H9 (cell line): ENCODE measurements at regions not wholly inside any gene's neighbourhood (a gene's known extent, or its start where the extent isn't known, plus 50 kb on each side); places are given as distances from the start of the nearest gene placed in this dataset.

ENCODE experiments used
- DNase-seq: peaks from one replicate; pipeline ENCODE4 v3.0.0-alpha.2; 2017
- H2AFZ ChIP-seq: one replicate; pipeline ENCODE4 v1.6.1; 2013; ENCODE audit warnings: mild to moderate bottlenecking, low read length, control low read depth, moderate library complexity
- H2AK5ac ChIP-seq: 2 replicates; pipeline ENCODE4 v1.6.1; 2013; ENCODE audit warnings: low read length, control low read depth, mixed read lengths; ENCODE audit not compliant: insufficient read length
- H2BK120ac ChIP-seq: one replicate; pipeline ENCODE4 v1.6.1; 2013; ENCODE audit warnings: low read depth, mild to moderate bottlenecking, low read length, control low read depth, inconsistent platforms; ENCODE audit not compliant: poor library complexity, severe bottlenecking
- H2BK12ac ChIP-seq: 2 replicates; pipeline ENCODE4 v1.6.1; 2013; ENCODE audit warnings: low read length, control low read depth, mixed read lengths, low read depth; ENCODE audit not compliant: insufficient read length
- H2BK15ac ChIP-seq: 2 replicates; pipeline ENCODE4 v1.6.1; 2013; ENCODE audit warnings: low read depth, low read length, control low read depth
- H2BK20ac ChIP-seq: one replicate; pipeline ENCODE4 v1.6.1; 2013; ENCODE audit warnings: low read depth, mild to moderate bottlenecking, low read length, control low read depth, inconsistent platforms; ENCODE audit not compliant: poor library complexity, severe bottlenecking
- H2BK5ac ChIP-seq: 2 replicates; pipeline ENCODE4 v1.6.1; 2013; ENCODE audit warnings: low read length, control low read depth, mixed read lengths; ENCODE audit not compliant: insufficient read length
- H3K14ac ChIP-seq: 2 replicates; pipeline ENCODE4 v1.6.1; 2013; ENCODE audit warnings: low read length, control low read depth; ENCODE audit not compliant: insufficient read depth
- H3K18ac ChIP-seq: 2 replicates; pipeline ENCODE4 v1.6.1; 2013; ENCODE audit warnings: low read depth, mild to moderate bottlenecking, mixed read lengths, low read length, control low read depth; ENCODE audit not compliant: insufficient read length
- H3K23ac ChIP-seq: 2 replicates; pipeline ENCODE4 v1.6.1; 2013; ENCODE audit warnings: low read length, control low read depth, mixed read lengths, low read depth; ENCODE audit not compliant: insufficient read length
- H3K23me2 ChIP-seq: 2 replicates; pipeline ENCODE4 v1.6.1; 2013; ENCODE audit warnings: low read depth, mild to moderate bottlenecking, mixed read lengths, low read length, control low read depth; ENCODE audit not compliant: insufficient read length, poor library complexity, severe bottlenecking
- H3K27ac ChIP-seq: 2 replicates; pipeline ENCODE4 v1.5.1; 2013; ENCODE audit warnings: low read length, control low read depth, mixed read lengths, low read depth; ENCODE audit not compliant: insufficient read length
- H3K27me3 ChIP-seq: 2 replicates; pipeline ENCODE4 v1.6.1; 2013; ENCODE audit warnings: low read length, control low read depth, inconsistent platforms; ENCODE audit not compliant: insufficient read depth
- H3K4ac ChIP-seq: 2 replicates; pipeline ENCODE4 v1.6.1; 2013; ENCODE audit warnings: low read depth, mild to moderate bottlenecking, control low read depth, inconsistent platforms, low read length, moderate library complexity
- H3K4me1 ChIP-seq: 2 replicates; pipeline ENCODE4 v1.6.1; 2013; ENCODE audit warnings: low read length, control low read depth, inconsistent platforms; ENCODE audit not compliant: insufficient read depth
- H3K4me2 ChIP-seq: 2 replicates; pipeline ENCODE4 v1.6.1; 2013; ENCODE audit warnings: low read length, control low read depth, mixed read lengths; ENCODE audit not compliant: insufficient read length, insufficient read depth
- H3K56ac ChIP-seq: 2 replicates; pipeline ENCODE4 v1.6.1; 2013; ENCODE audit warnings: low read depth, mild to moderate bottlenecking, mixed read lengths, low read length, control low read depth; ENCODE audit not compliant: insufficient read length
- H3K79me1 ChIP-seq: 2 replicates; pipeline ENCODE4 v1.6.1; 2013; ENCODE audit warnings: low read depth, mild to moderate bottlenecking, moderate library complexity, low read length, control low read depth, inconsistent platforms; ENCODE audit not compliant: insufficient read depth, poor library complexity, severe bottlenecking
- H3K79me2 ChIP-seq: 2 replicates; pipeline ENCODE4 v1.6.1; 2013; ENCODE audit warnings: low read length, control low read depth, inconsistent platforms; ENCODE audit not compliant: insufficient read depth
- H3K9ac ChIP-seq: 2 replicates; pipeline ENCODE4 v1.6.1; 2013; ENCODE audit warnings: low read length, control low read depth, mixed read lengths; ENCODE audit not compliant: insufficient read length; ENCODE audit errors: extremely low read depth
- H3K9me3 ChIP-seq: one replicate; pipeline ENCODE4 v1.6.1; 2013; ENCODE audit warnings: low read depth, low read length, inconsistent platforms; ENCODE audit not compliant: control insufficient read depth
- H3T11ph ChIP-seq: one replicate; pipeline ENCODE4 v1.6.1; 2013; ENCODE audit warnings: mild to moderate bottlenecking, low read length, control low read depth, inconsistent platforms
- H4K20me1 ChIP-seq: one replicate; pipeline ENCODE4 v1.6.1; 2013; ENCODE audit not compliant: control insufficient read depth, insufficient read length, insufficient read depth
- H4K5ac ChIP-seq: 2 replicates; pipeline ENCODE4 v1.6.1; 2013; ENCODE audit warnings: low read depth, mild to moderate bottlenecking, mixed read lengths, low read length, control low read depth; ENCODE audit not compliant: insufficient read length
- H4K8ac ChIP-seq: replicated peaks from 2 replicates; pipeline ENCODE4 v1.6.1; 2013; ENCODE audit warnings: low read length, control low read depth, mixed read lengths, low read depth; ENCODE audit not compliant: insufficient read length
- H4K91ac ChIP-seq: 2 replicates; pipeline ENCODE4 v1.6.1; 2013; ENCODE audit warnings: low read depth, mild to moderate bottlenecking, moderate library complexity, mixed read lengths, low read length, control low read depth; ENCODE audit not compliant: insufficient read length
- H3K27ac Mint-ChIP-seq, 3 experiments: 2 replicates in 2 of 3; 3 replicates in 1 of 3; pipeline ENCODE4 v1.8.0; 2020 to 2021; ENCODE audit warnings: mixed read lengths in 3 of 3, mild to moderate bottlenecking in 1 of 3, moderate library complexity in 1 of 3
- H3K27me3 Mint-ChIP-seq: 2 replicates; pipeline ENCODE4 v1.8.0; 2021; ENCODE audit warnings: low read depth, mild to moderate bottlenecking, moderate library complexity, mixed read lengths
- H3K36me3 Mint-ChIP-seq, 3 experiments: 2 replicates in 2 of 3; 3 replicates in 1 of 3; pipeline ENCODE4 v1.8.0; 2020 to 2021; ENCODE audit warnings: low read depth in 3 of 3, mixed read lengths in 3 of 3; ENCODE audit not compliant: insufficient read depth in 1 of 3
- H3K4me1 Mint-ChIP-seq, 2 experiments: 2 replicates each; pipeline ENCODE4 v1.8.0; 2020; ENCODE audit warnings: mixed read lengths in 2 of 2
- H3K4me3 Mint-ChIP-seq, 2 experiments: 2 replicates in 1 of 2; 3 replicates in 1 of 2; pipeline ENCODE4 v1.8.0; 2020 to 2021; ENCODE audit warnings: mild to moderate bottlenecking in 2 of 2, mixed read lengths in 2 of 2, moderate library complexity in 1 of 2
- H3K9me3 Mint-ChIP-seq, 2 experiments: 2 replicates in 1 of 2; 3 replicates in 1 of 2; pipeline ENCODE4 v1.8.0; 2020; ENCODE audit warnings: mild to moderate bottlenecking in 2 of 2, mixed read lengths in 2 of 2, moderate library complexity in 1 of 2
- CTCF ChIP-seq: fragments of 200-600 bp; sonication (generic); conservative IDR thresholded peaks from 3 replicates; pipeline ENCODE4 v1.8.0; 2021; ENCODE audit warnings: antibody characterized with exemption, mild to moderate bottlenecking
- WGBS: extraction: QIAGEN DNeasy Blood & Tissue Kit; methylation state at CpG from one replicate; pipeline ENCODE4 v1.1.7; 2013; ENCODE audit warnings: missing lambda C conversion rate, low lambda C conversion rate, mixed read lengths; ENCODE audit not compliant: insufficient read length; ENCODE audit errors: extremely low coverage; 5-methylcytosine and 5-hydroxymethylcytosine counted together

- H3K27me3 ChIP-seq = no peaks in the 10 kb centered on the region
- peak overlapping the region in 1 of 3 experiments; percentile 44; a peak in 1 of 7 replicates for H3K27ac Mint-ChIP-seq
- no peak overlapping the region for H3K14ac ChIP-seq
- H3K36me3 Mint-ChIP-seq = no peaks in the 10 kb centered on the region
- no peak overlapping the region for H3K23ac ChIP-seq
- H2BK5ac ChIP-seq = no peak overlapping the region
- H3K4me3 Mint-ChIP-seq = no peak overlapping the region
- H3K9ac ChIP-seq = no peak overlapping the region
- H3K4me1 Mint-ChIP-seq = no peaks in the 10 kb centered on the region
- H3K9me3 ChIP-seq = no peaks in the 10 kb centered on the region
- H3K4me2 ChIP-seq = no peak overlapping the region
- H3K27ac ChIP-seq = no peak overlapping the region
- no peaks in the 10 kb centered on the region for H3K27me3 Mint-ChIP-seq
- no peaks in the 10 kb centered on the region for H3K23me2 ChIP-seq
- no peak overlapping the region for H2AK5ac ChIP-seq
- no peak overlapping the region for H3K18ac ChIP-seq
- no peak overlapping the region for H4K8ac ChIP-seq
- H2BK20ac ChIP-seq = no peak overlapping the region
- TF ChIP-seq CTCF = no peak
- H3K4me1 ChIP-seq = no peaks in the 10 kb centered on the region
- no peak overlapping the region for H2AFZ ChIP-seq
- H2BK12ac ChIP-seq = no peak overlapping the region
- H2BK120ac ChIP-seq = no peak overlapping the region
- no peak overlapping the region for H4K91ac ChIP-seq
- H3K9me3 Mint-ChIP-seq = no peaks in the 10 kb centered on the region
- no peaks in the 10 kb centered on the region for H3K79me1 ChIP-seq
- no peaks in the 10 kb centered on the region for H4K20me1 ChIP-seq
- H3K4ac ChIP-seq = no peak overlapping the region
- H3K56ac ChIP-seq = no peak overlapping the region
- WGBS = no CpG with 5 or more reads among the region's 2 CpGs
- H3K79me2 ChIP-seq = no peaks in the 10 kb centered on the region
- H2BK15ac ChIP-seq = no peak overlapping the region
- DNase-seq = no peak
- no peak overlapping the region for H3T11ph ChIP-seq
- no peak overlapping the region for H4K5ac ChIP-seq
These were observed 911.0 kb upstream of the CITED2 start for GRCh38 chr6:140285471-140285870.
